HG03558 (cell line): ENCODE measurements at regions not wholly inside any gene's neighbourhood (a gene's known extent, or its start where the extent isn't known, plus 50 kb on each side); places are given as distances from the start of the nearest gene placed in this dataset.
"Not testable (repeated sequence)": the region's sequence is repeated elsewhere in the genome, so short reads cannot be mapped to it uniquely, and the experiment has no call there.

Experiments
- ATAC-seq: cut with Tn5 transposase; IDR thresholded peaks from one replicate; pipeline ENCODE4 v1.9.1; 2021; ENCODE audit warnings: moderate number of reproducible peaks; ENCODE audit not compliant: unreplicated experiment; ENCODE audit errors: extremely low read depth

DNA sequence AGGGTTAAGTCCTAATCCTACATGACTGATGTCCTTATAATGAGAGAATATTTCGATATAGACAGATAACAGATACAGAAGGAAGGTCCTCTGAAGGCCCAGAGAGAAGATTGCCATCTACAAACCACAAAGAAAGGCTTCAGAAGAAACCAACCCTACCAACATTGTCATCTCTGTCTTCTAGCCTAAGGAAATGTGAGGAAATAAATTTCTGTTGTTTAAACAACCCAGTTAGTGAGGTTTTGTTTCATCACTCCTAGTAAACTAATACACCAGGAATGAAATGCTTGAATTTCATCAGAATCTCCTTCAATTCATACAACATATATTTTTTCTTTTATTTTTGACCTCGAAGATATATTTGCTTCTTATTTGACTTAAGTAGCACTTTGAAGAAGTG is 1527.8 kb downstream of the STIM2 start:
- no peak for ATAC-seq

DNA sequence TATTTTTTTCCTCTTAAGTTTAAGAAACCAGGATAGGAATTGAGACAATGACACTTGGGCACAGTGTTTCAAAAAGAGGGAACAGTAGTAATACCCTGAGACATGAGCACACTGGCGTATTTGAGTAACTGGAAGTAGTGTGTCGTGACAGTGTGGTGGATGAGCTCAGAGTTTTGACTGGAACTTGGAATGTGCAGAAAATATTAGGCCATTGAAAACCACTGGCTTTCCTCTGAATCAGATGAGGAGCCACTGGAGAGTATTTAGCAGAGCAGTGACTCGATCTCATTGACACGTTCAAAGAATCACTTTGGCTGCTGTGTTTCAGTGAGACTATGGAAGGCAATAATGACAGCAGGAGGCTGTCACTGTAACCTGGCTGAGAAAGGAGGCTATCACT is 1531.2 kb downstream of the STIM2 start:
- ATAC-seq, result no peak

DNA sequence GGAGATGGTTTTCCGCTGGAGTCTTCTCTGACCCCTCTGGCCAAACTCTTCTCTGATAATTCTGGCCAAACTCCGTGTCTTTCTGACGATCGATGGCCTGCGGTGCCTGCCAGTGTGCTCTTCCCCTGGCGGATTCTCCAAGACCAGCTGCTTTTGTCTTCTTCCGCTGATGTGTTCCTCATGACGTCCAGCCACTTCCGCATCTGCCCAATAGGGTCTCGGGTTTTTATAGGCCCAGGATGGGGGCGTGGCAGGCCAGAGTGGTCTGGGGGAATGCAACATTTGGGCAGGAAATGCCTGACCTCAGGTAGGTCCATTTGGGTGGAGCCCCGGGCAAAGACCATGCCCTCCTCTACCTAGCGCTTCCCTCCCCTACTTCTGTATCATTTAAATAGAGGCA is 1542.1 kb downstream of the STIM2 start:
- ATAC-seq, result no peak

DNA sequence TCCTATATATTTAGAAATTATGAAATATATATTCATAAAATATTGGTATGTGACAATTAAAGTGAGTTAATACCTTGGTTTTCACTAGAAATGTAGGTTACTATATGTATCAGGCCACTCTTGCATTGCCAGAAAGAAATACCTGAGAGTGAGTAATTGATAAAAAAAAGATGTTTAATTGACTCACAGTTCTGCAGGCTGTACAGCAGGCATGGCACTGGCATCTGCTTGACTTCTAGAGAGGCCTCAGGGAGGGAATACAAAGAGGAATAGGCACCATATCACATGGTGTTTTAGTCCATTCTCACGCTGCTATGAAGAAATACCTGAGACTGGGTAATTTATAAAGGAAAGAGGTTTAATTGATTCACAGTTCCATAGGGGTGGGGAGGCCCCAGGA is 1560.6 kb downstream of the STIM2 start:
- ATAC-seq, result no peak

GRCh38 chr4:28426251-28426650 is 1565.6 kb downstream of the STIM2 start:
- ATAC-seq, result no peak

GRCh38 chr4:28427306-28428085 is 1566.9 kb downstream of the STIM2 start:
- ATAC-seq, result no peak

- no peak for ATAC-seq
Observed at GRCh38 chr4:28432348-28433025, 1571.8 kb downstream of the STIM2 start.

- no peak for ATAC-seq
Observed at GRCh38 chr4:28435314-28435713, 1574.7 kb downstream of the STIM2 start.

GRCh38 chr4:28436191-28437080 is 1575.8 kb downstream of the STIM2 start:
- ATAC-seq, result no peak

DNA sequence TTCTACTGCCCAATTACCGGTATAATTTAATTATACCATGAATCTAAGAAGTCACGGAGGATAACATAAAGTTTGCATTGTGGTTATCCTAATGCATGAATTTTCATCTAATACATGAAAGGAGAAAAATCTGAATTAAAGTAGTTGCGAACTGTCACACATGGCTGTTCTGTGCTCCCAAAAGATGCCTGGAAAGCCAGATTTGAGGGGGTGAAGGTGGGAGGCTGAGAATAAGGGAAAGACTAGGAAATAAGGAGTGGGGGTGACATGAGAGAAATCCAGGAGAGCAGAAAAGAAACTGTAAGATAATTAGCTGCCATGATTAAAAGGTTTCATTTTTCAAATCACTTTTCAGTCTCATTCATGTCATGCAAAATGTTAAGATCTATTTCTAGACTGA is 1582.7 kb downstream of the STIM2 start:
- ATAC-seq, result no peak

DNA sequence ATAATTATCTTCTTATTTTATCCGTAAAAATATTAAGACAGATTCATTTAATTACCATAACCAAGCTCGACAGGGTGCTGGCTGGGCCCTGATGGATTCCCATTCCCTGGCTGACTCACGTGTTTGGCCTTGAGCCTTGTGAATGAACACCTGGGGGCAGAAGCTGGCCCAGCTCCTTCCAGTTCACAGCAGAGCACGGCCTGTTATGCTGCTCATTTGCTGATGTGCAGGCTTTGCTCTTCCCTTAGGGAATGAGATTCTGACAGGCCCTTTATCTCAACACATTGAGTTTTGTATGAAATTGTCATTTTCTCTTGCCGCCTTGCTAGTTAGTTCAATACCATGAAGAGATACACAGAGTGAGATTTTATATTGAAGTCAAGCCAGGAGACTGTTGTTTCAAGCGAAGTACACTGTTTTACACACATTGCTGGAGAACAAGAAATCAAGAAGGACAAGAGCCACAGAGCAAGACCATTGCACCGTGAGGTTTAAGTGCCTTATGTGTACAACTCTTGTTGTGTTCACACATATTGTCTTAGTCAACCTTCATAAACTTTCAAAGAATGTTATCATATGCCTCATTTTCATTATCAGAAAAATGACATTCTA is 1583.3 kb downstream of the STIM2 start:
- no peak for ATAC-seq

DNA sequence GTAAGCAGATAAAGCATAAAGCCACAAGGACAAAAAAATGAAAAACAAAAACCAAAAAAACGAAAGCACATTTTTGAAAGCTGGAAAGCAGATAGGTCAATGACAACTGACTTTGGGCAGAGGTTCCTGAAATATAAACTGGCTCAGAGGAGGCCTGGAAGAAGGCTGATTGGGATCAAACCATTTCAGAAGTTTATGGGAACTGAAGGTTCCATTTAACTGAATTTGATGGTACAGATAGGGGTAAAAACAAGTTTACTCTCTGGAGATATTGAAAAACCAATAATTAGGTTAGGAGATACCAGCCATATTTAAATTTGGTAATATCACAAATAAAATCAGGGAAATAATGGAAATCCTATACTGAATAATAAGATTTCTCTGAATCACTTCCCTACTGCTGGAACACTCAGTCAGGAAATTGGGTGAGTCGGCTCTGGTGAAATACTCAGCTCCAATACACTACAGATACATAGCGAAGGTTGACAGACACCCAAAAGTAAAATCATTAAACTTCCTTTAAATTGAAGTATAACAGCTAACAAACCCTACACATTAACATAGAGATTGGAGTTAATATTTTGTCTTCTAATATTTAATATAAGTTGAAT is 1584.3 kb downstream of the STIM2 start:
- ATAC-seq, result no peak

GRCh38 chr4:28449085-28449484 is 1588.4 kb downstream of the STIM2 start:
- no peak for ATAC-seq

GRCh38 chr4:28451346-28451745 is 1590.7 kb downstream of the STIM2 start:
- ATAC-seq, result no peak

- no peak for ATAC-seq
Observed at GRCh38 chr4:28462766-28463700, 1602.4 kb downstream of the STIM2 start.

DNA sequence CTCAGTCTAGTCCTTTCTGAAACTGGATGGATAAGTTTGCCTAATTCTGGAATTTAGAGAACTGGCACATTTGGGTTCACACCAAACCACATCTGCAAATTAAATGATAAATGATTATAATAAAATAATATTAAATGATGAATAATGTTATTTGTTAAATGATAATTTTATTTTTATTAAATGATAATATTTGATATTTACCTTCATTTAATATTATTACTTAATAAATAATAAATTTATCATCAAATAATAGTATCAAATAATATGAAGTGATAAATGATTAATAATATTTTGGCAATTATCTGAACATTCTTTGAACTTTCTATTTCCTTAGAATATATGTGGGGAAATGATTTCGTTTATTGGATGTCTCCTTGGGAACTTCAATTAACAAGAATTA is 1604.2 kb downstream of the STIM2 start:
- no peak for ATAC-seq

DNA sequence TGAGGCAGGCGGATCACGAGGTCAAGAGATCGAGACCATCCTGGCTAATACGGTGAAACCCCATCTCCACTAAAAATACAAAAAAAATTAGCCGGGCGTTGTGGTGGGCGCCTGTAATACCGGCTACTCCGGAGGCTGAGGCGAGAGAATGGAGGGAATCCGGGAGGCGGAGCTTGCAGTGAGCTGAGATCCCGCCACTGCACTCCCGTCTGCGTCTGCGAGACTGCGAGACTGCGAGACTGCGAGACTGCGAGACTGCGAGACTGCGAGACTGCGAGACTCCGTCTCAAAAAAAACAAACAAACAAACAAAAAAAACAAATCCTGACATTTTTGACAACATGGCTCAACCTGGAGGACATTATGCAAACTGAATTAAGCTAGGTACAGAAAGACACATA is 1606.2 kb downstream of the STIM2 start:
- not testable (repeated sequence) for ATAC-seq

GRCh38 chr4:28469387-28469786 is 1608.7 kb downstream of the STIM2 start:
- ATAC-seq, result no peak

DNA sequence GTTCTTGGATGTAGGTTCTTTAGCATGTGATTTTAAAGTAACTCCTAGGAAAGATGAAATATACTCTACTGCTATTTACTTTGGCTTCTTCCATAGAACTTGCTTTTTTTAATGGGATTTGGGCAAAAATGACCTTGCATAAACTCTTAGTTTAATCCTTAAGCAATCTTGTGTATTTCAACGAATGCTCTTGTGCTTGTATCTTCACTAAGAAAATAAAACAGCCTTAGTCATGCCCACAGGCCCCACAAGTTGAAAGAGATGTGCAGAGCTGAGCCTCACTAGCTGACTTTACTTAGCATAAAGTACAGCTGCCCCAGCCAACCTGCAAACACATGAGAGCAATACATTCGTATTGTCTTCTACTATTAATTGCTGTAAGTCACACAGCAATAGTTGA is 1609.2 kb downstream of the STIM2 start:
- no peak for ATAC-seq
